Epithelial cell of proximal tubule (primary cell): ENCODE measurements at regions not wholly inside any gene's neighbourhood (a gene's known extent, or its start where the extent isn't known, plus 50 kb on each side); places are given as distances from the start of the nearest gene placed in this dataset.

ENCODE experiments used
- DNase-seq: peaks from one replicate; pipeline ENCODE4 v3.0.0-alpha.2; 2011; ENCODE audit warnings: low read depth
- H3K4me3 ChIP-seq: 2 replicates; pipeline ENCODE4 v1.5.1; 2011; ENCODE audit warnings: low read depth, mild to moderate bottlenecking, low read length
- CTCF ChIP-seq: conservative IDR thresholded peaks from 2 replicates; pipeline ENCODE4 v1.5.1; 2012; ENCODE audit warnings: low read depth, mild to moderate bottlenecking, low read length

GRCh38 chr3:178085817-178086123, 450.5 kb upstream of the KCNMB2 start:
- no peak overlapping the region for H3K4me3 ChIP-seq
- TF ChIP-seq CTCF: no peak
- no peak for DNase-seq

GRCh38 chr3:178086144-178086825, 450.0 kb upstream of the KCNMB2 start:
- DNase-seq: no peak
- H3K4me3 ChIP-seq: no peak overlapping the region
- no peak for TF ChIP-seq CTCF

- no peak for TF ChIP-seq CTCF
- H3K4me3 ChIP-seq: no peak overlapping the region
- DNase-seq: no peak
Observed at GRCh38 chr3:178087376-178087775, 448.9 kb upstream of the KCNMB2 start.

GRCh38 chr3:178088963-178089362, 447.3 kb upstream of the KCNMB2 start:
- no peak for DNase-seq
- no peak for TF ChIP-seq CTCF
- no peak overlapping the region for H3K4me3 ChIP-seq

- no peak for TF ChIP-seq CTCF
- no peak for DNase-seq
- no peak overlapping the region for H3K4me3 ChIP-seq
Observed at GRCh38 chr3:178090899-178091298, 445.3 kb upstream of the KCNMB2 start.

GRCh38 chr3:178095522-178095921, 440.7 kb upstream of the KCNMB2 start:
- DNase-seq: no peak
- TF ChIP-seq CTCF: no peak
- no peak overlapping the region for H3K4me3 ChIP-seq

GRCh38 chr3:178096955-178097354, 439.3 kb upstream of the KCNMB2 start:
- no peak for DNase-seq
- no peak overlapping the region for H3K4me3 ChIP-seq
- TF ChIP-seq CTCF: no peak
